Fibroblast of lung (primary cell): ENCODE measurements at regions not wholly inside any gene's neighbourhood (a gene's known extent, or its start where the extent isn't known, plus 50 kb on each side); places are given as distances from the start of the nearest gene placed in this dataset.

Experiments used
- DNase-seq, 2 donors: peaks; one replicate each; pipeline versions ENCODE4 v3.0.0 to v3.0.0-alpha.2; 2010; ENCODE audit warnings: low read depth in 2 of 2
- H2AFZ ChIP-seq: 2 replicates; pipeline ENCODE4 v1.5.1; 2012; ENCODE audit warnings: low read length, control low read depth, inconsistent platforms
- H3K27ac ChIP-seq: 2 replicates; pipeline ENCODE4 v1.5.1; 2011; ENCODE audit warnings: low read length, control low read depth; ENCODE audit not compliant: insufficient read depth
- H3K27me3 ChIP-seq: 2 replicates; pipeline ENCODE4 v1.5.1; 2011; ENCODE audit warnings: mild to moderate bottlenecking, low read length; ENCODE audit not compliant: control insufficient read depth, insufficient read depth
- H3K36me3 ChIP-seq: 2 replicates; pipeline ENCODE4 v1.5.1; 2011; ENCODE audit warnings: low read length; ENCODE audit not compliant: control insufficient read depth, insufficient read depth
- H3K4me1 ChIP-seq: 2 replicates; pipeline ENCODE4 v1.5.1; 2011; ENCODE audit warnings: low read length; ENCODE audit not compliant: control insufficient read depth, insufficient read depth; ENCODE audit errors: extremely low read depth
- H3K4me2 ChIP-seq: 2 replicates; pipeline ENCODE4 v1.5.1; 2011; ENCODE audit warnings: low read length, control low read depth; ENCODE audit not compliant: insufficient read depth; ENCODE audit errors: extremely low read depth
- H3K4me3 ChIP-seq, 4 experiments: fragments of 200-600 bp in 1 of 4; sonication (generic) in 1 of 4; replicated peaks in 1 of 4; 2 replicates each; pipeline ENCODE4 v1.5.1; 2011 to 2016; ENCODE audit warnings: low read length in 4 of 4, low read depth in 3 of 4, mild to moderate bottlenecking in 3 of 4, control low read depth in 2 of 4, inconsistent platforms in 1 of 4, mixed read lengths in 1 of 4; ENCODE audit not compliant: insufficient read depth in 1 of 4; ENCODE audit errors: control extremely low read depth in 1 of 4
- H3K79me2 ChIP-seq: 2 replicates; pipeline ENCODE4 v1.5.1; 2012; ENCODE audit warnings: mild to moderate bottlenecking, low read length, inconsistent platforms; ENCODE audit not compliant: control insufficient read depth, insufficient read depth
- H3K9ac ChIP-seq: 2 replicates; pipeline ENCODE4 v1.5.1; 2011; ENCODE audit warnings: mild to moderate bottlenecking, low read length, control low read depth; ENCODE audit not compliant: insufficient read depth
- H3K9me3 ChIP-seq: 2 replicates; pipeline ENCODE4 v1.5.1; 2012; ENCODE audit warnings: low read depth, low read length; ENCODE audit not compliant: control insufficient read depth, insufficient read depth
- H4K20me1 ChIP-seq: 2 replicates; pipeline ENCODE4 v1.5.1; 2011; ENCODE audit warnings: low read length; ENCODE audit not compliant: control insufficient read depth, insufficient read depth; ENCODE audit errors: extremely low read depth
- CTCF ChIP-seq, 2 donors: IDR thresholded peaks in 1 of 2; conservative IDR thresholded peaks in 1 of 2; 1 replicate in 1 of 2; 2 replicates in 1 of 2; pipeline ENCODE4 v1.5.1; 2011 to 2012; ENCODE audit warnings: low read length in 2 of 2, control low read depth in 1 of 2, inconsistent platforms in 1 of 2, low read depth in 1 of 2, mild to moderate bottlenecking in 1 of 2

DNA sequence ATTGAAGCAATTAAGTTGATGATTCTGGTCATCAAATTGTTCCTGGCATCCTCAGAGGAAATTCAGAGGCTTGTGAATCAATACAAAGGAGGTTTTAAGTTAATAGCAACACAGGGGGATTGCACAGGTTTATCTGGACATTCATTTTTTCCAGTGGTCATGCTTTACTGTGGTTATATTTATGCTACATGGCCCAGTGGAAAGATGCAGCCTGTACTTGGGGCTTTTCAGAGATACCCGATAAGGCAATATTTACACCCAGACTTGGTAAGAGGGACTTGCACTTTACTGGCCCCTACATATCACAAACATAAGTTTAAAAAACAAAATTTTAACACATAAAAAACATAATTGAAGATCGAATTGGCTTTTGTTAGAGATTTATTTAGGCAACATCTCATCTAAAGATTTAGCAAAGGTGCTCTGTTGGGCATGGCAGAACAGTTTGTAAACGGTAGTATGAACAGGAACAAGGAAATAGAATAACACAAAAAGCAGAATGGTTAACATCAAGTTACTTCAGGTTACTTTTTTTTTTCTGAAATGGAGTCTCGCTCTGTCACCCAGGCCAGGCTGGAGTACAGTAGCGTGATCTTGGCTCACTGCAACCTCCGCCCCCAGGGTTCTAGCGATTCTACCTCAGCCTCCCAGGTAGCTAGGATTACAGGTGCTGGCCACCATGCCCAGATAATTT, 49.7 kb upstream of the GLDC start:
- no peaks in the 10 kb centered on the region for H3K27me3 ChIP-seq

More for the DNA sequence above, 49.7 kb upstream of the GLDC start:
- no peak for TF ChIP-seq CTCF (conservative IDR thresholded peaks at IDR 0.05 in 1 of 2, IDR thresholded peaks at IDR 0.05 in 1 of 2; ENCODE audit: low read depth in 1 of 2, low read length in 2 of 2)
- H3K9ac ChIP-seq = no peak overlapping the region
- no peak overlapping the region for H3K4me3 ChIP-seq
- no peaks in the 10 kb centered on the region for H3K79me2 ChIP-seq
- no peaks in the 10 kb centered on the region for H3K4me1 ChIP-seq
- DNase-seq = no peak
- H3K36me3 ChIP-seq = no peaks in the 10 kb centered on the region
- H3K9me3 ChIP-seq = no peaks in the 10 kb centered on the region
- no peaks in the 10 kb centered on the region for H4K20me1 ChIP-seq
- no peak overlapping the region for H3K4me2 ChIP-seq
- no peak overlapping the region for H3K27ac ChIP-seq
- no peak overlapping the region for H2AFZ ChIP-seq
